ENCODE measurements at regions not wholly inside any gene's neighbourhood (a gene's known extent, or its start where the extent isn't known, plus 50 kb on each side); places are given as distances from the start of the nearest gene placed in this dataset.

- H3K27me3 Mint-ChIP-seq (ENCODE audit: unreplicated experiment): no peaks in the 10 kb centered on the region
- no peaks in the 10 kb centered on the region for H3K36me3 Mint-ChIP-seq (ENCODE audit: unreplicated experiment)
- no peaks in the 10 kb centered on the region for H3K9me3 Mint-ChIP-seq (ENCODE audit: unreplicated experiment)
- no peak for TF ChIP-seq CTCF (IDR thresholded peaks at IDR 0.05)
- H3K4me3 Mint-ChIP-seq (ENCODE audit: unreplicated experiment): no peak overlapping the region
- no peak overlapping the region for H3K27ac Mint-ChIP-seq (ENCODE audit: unreplicated experiment)
- no peak for DNase-seq (ENCODE audit: extremely low spot score, unreplicated experiment)
- peaks cover 23% of the 10 kb centered on the region for H3K4me1 Mint-ChIP-seq (ENCODE audit: unreplicated experiment)
Observed at GRCh38 chr1:234897754-234898454, 230.7 kb downstream of the TOMM20 start.

GRCh38 chr1:234897390-234897749 lies 231.3 kb downstream of the TOMM20 start:
- no peak for DNase-seq (ENCODE audit: extremely low spot score, unreplicated experiment)
- Mint-ChIP-seq H3K9me3 (ENCODE audit: unreplicated experiment) (no peaks in the 10 kb centered on the region), H3K4me3 (ENCODE audit: unreplicated experiment) (no peak overlapping the region), H3K27me3 (ENCODE audit: unreplicated experiment) (no peaks in the 10 kb centered on the region), H3K27ac (ENCODE audit: unreplicated experiment) (no peak overlapping the region), H3K4me1 (ENCODE audit: unreplicated experiment) (peaks cover 23% of the 10 kb centered on the region), H3K36me3 (ENCODE audit: unreplicated experiment) (no peaks in the 10 kb centered on the region)
- no peak for TF ChIP-seq CTCF (IDR thresholded peaks at IDR 0.05)

GRCh38 chr1:234896477-234897389 lies 231.9 kb downstream of the TOMM20 start:
- DNase-seq (ENCODE audit: extremely low spot score, unreplicated experiment): no peak
- no peak overlapping the region for H3K4me3 Mint-ChIP-seq (ENCODE audit: unreplicated experiment)

GRCh38 chr1:234893725-234894630 lies 234.7 kb downstream of the TOMM20 start:
- no peak overlapping the region for H3K4me3 Mint-ChIP-seq (ENCODE audit: unreplicated experiment)
- DNase-seq (ENCODE audit: extremely low spot score, unreplicated experiment): no peak
- peak overlapping the region; percentile 8 for H3K27ac Mint-ChIP-seq (ENCODE audit: unreplicated experiment)
- no peaks in the 10 kb centered on the region for H3K27me3 Mint-ChIP-seq (ENCODE audit: unreplicated experiment)
- no peaks in the 10 kb centered on the region for H3K36me3 Mint-ChIP-seq (ENCODE audit: unreplicated experiment)
- H3K9me3 Mint-ChIP-seq (ENCODE audit: unreplicated experiment): no peaks in the 10 kb centered on the region
- no peak for TF ChIP-seq CTCF (IDR thresholded peaks at IDR 0.05)
- peaks cover 16% of the 10 kb centered on the region for H3K4me1 Mint-ChIP-seq (ENCODE audit: unreplicated experiment)

More at GRCh38 chr1:234896477-234897389, 231.9 kb downstream of the TOMM20 start:
- H3K27me3 Mint-ChIP-seq (ENCODE audit: unreplicated experiment): no peaks in the 10 kb centered on the region
- H3K4me1 Mint-ChIP-seq (ENCODE audit: unreplicated experiment): peaks cover 23% of the 10 kb centered on the region
- no peaks in the 10 kb centered on the region for H3K36me3 Mint-ChIP-seq (ENCODE audit: unreplicated experiment)
- no peak for TF ChIP-seq CTCF (IDR thresholded peaks at IDR 0.05)
- H3K27ac Mint-ChIP-seq (ENCODE audit: unreplicated experiment): no peak overlapping the region
- no peaks in the 10 kb centered on the region for H3K9me3 Mint-ChIP-seq (ENCODE audit: unreplicated experiment)

Data from osteocyte (in vitro differentiated cells).